ENCODE measurements at regions not wholly inside any gene's neighbourhood (a gene's known extent, or its start where the extent isn't known, plus 50 kb on each side); places are given as distances from the start of the nearest gene placed in this dataset.

DNA sequence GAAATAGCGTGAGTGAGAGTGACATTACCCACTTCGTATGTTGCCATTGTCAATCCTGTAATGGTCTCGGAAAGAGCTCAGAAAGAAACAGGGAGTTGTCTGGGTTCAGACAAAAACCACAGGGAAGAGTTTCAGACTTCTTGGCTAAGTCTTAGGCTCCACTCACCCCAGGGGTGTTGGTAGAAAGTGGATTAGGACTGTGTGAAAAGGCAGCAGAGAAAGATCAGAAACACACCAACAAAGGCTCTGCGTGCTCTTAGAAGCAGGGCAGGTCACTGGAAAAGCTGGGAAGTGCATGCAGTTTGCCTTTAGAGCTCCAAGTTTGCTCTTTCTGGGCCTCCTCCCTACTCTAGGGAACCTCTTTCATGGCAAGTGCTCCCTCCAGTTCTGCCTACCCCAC, 106.1 kb upstream of the PLXNC1 start:
- DNase-seq (no peak), ATAC-seq (no peak)
- no peak overlapping the region for H3K27ac ChIP-seq
- intact Hi-C loops (cut with DNase I): no loop called here
- H3K4me3 ChIP-seq: no peak overlapping the region
- no peaks in the 10 kb centered on the region for H3K4me1 ChIP-seq
- WGBS, 2 donors: 69 to 77% methylated on average over 4 of the region's 4 CpGs
- H3K36me3 ChIP-seq (replicated peaks in 1 of 2; ENCODE audit: insufficient read depth in 1 of 2, low read depth in 2 of 2): no peaks in the 10 kb centered on the region
- no peaks in the 10 kb centered on the region for H3K9me3 ChIP-seq
- no peak for TF ChIP-seq POLR2A (IDR thresholded peaks at IDR 0.05)
- TF ChIP-seq, protein P1, sequence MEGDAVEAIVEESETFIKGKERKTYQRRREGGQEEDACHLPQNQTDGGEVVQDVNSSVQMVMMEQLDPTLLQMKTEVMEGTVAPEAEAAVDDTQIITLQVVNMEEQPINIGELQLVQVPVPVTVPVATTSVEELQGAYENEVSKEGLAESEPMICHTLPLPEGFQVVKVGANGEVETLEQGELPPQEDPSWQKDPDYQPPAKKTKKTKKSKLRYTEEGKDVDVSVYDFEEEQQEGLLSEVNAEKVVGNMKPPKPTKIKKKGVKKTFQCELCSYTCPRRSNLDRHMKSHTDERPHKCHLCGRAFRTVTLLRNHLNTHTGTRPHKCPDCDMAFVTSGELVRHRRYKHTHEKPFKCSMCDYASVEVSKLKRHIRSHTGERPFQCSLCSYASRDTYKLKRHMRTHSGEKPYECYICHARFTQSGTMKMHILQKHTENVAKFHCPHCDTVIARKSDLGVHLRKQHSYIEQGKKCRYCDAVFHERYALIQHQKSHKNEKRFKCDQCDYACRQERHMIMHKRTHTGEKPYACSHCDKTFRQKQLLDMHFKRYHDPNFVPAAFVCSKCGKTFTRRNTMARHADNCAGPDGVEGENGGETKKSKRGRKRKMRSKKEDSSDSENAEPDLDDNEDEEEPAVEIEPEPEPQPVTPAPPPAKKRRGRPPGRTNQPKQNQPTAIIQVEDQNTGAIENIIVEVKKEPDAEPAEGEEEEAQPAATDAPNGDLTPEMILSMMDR (IDR thresholded peaks at IDR 0.05): no peak
- H3K27me3 ChIP-seq: no peaks in the 10 kb centered on the region

DNA sequence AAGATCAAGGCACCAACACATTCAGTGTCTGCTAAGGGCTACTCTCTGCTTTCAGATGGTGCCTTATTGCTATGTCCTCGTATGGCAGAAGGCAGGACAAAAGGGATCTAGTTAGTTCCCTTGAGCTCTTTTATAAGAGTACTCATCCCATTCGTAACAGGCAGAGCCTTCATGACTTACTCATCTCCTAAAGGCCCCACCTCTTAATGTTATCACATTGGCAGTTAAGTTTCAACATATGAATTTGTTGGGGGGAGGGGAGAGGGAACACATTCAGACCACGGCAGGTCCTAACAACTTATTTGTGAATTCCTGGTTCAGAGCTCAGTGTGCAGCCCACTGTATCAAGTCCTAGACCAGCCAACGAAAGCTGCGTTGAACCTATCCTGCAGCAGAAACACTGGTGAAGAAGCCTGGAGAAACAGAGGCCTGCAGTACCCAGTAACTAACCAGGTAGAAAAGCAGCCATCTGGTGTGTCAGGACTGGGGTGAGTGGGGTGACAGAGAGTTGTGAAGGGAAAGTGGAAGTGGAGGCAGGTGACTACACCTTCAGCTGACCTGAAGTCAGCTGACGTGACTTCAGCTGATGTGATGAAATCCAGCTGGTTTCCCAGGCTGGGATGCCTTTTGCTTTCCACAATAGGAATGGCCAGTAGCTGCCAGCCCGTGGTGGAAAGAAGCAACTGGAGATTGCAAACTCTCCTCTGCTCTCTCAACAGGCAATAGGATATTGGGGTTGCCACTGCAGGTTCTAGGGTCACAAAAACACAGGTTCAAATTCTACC, 101.6 kb upstream of the PLXNC1 start:
- DNase-seq (no peak), ATAC-seq (no peak)
- no peak for TF ChIP-seq POLR2A (IDR thresholded peaks at IDR 0.05)
- TF ChIP-seq, protein P1 (IDR thresholded peaks at IDR 0.05): no peak
- WGBS, 2 donors: 68 to 86% methylated on average over 7 of the region's 7 CpGs
- intact Hi-C loops (cut with DNase I): no loop called here
- Histone ChIP-seq H3K9me3 (no peaks in the 10 kb centered on the region), H3K4me1 (no peaks in the 10 kb centered on the region), H3K4me3 (no peak overlapping the region), H3K27me3 (no peaks in the 10 kb centered on the region), H3K27ac (no peak overlapping the region), H3K36me3 (replicated peaks in 1 of 2; ENCODE audit: insufficient read depth in 1 of 2, low read depth in 2 of 2) (no peaks in the 10 kb centered on the region)

DNA sequence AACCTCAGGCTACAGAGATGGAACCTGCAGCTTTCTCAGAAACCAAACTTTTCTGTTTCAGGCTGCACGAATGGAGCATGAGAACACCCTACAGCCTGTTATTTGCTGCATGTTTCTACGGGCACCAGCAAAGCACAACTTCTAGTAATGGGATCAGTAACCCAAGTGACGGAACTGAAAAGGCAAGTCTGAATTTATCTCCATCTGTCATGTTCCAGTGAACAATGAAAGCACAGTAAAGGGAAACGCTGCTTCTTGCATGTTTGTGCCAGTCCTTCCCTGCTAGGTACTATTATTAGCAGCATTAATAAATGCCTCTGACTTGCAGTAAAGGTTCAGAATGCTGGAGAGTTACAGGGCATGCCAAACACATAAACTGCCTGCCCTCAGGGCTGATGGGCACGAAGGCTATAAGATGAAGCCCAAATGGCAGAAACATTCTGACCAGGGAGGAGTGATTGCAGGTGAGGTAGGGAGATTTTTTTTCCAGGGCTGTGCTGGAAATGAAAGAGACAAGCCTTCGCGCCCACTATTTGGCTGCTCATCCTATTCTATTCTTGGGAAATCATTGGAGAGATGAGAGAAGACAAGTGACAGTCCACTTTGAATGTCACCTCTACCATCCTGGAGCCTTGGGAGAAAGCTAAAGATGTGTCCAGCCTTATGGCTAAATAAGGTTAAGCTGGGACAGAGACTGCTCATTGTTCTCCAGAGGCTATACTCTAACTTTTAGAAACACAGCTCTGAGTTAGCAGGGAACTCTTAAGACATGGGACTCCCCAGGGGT, 100.4 kb upstream of the PLXNC1 start:
- intact Hi-C loops (cut with DNase I): no loop called here
- ATAC-seq (no peak), DNase-seq (no peak)

DNA sequence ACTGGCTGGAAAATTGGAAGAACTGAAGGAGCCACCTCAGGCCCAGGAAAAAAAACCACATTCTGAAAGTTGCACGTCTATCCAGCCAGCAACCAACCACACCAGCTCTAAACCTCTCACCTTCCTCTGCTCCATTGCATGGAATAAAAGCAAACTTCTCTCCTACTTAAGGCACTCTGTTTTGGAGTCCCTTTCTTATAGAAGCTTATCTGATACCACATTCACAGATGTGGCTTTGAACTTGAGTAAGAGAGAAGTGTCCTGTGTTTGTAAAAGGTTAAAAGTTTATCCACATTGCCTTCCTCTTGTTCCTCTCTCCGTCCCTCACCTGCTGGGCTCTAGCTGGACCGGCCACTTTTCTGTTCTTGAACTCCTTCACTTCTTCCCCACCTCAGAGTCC, 99.6 kb upstream of the PLXNC1 start:
- no peak overlapping the region for H3K4me3 ChIP-seq
- TF ChIP-seq, protein P1 (IDR thresholded peaks at IDR 0.05): no peak
- TF ChIP-seq POLR2A (IDR thresholded peaks at IDR 0.05): no peak

More for the DNA sequence above, 100.4 kb upstream of the PLXNC1 start:
- Histone ChIP-seq H3K4me3 (no peak overlapping the region), H3K4me1 (no peaks in the 10 kb centered on the region), H3K9me3 (no peaks in the 10 kb centered on the region), H3K27me3 (no peaks in the 10 kb centered on the region), H3K27ac (no peak overlapping the region), H3K36me3 (replicated peaks in 1 of 2; ENCODE audit: insufficient read depth in 1 of 2, low read depth in 2 of 2) (no peaks in the 10 kb centered on the region)
- 55 to 56% methylated on average over 7 of the region's 7 CpGs for WGBS, 2 donors
- TF ChIP-seq, protein P1 (IDR thresholded peaks at IDR 0.05): no peak
- TF ChIP-seq POLR2A (IDR thresholded peaks at IDR 0.05): no peak

More for the DNA sequence above, 99.6 kb upstream of the PLXNC1 start:
- Histone ChIP-seq H3K27ac (no peak overlapping the region), H3K36me3 (replicated peaks in 1 of 2; ENCODE audit: insufficient read depth in 1 of 2, low read depth in 2 of 2) (no peaks in the 10 kb centered on the region), H3K9me3 (no peaks in the 10 kb centered on the region), H3K27me3 (no peaks in the 10 kb centered on the region), H3K4me1 (no peaks in the 10 kb centered on the region)
- DNase-seq (no peak), ATAC-seq (no peak)
- intact Hi-C loops (cut with DNase I): no loop called here
- WGBS, 2 donors: 73% methylated on average over 3 of the region's 3 CpGs
